ENCODE measurements at regions not wholly inside any gene's neighbourhood (a gene's known extent, or its start where the extent isn't known, plus 50 kb on each side); places are given as distances from the start of the nearest gene placed in this dataset.
"Not testable (repeated sequence)": the region's sequence is repeated elsewhere in the genome, so short reads cannot be mapped to it uniquely, and the experiment has no call there.

DNA sequence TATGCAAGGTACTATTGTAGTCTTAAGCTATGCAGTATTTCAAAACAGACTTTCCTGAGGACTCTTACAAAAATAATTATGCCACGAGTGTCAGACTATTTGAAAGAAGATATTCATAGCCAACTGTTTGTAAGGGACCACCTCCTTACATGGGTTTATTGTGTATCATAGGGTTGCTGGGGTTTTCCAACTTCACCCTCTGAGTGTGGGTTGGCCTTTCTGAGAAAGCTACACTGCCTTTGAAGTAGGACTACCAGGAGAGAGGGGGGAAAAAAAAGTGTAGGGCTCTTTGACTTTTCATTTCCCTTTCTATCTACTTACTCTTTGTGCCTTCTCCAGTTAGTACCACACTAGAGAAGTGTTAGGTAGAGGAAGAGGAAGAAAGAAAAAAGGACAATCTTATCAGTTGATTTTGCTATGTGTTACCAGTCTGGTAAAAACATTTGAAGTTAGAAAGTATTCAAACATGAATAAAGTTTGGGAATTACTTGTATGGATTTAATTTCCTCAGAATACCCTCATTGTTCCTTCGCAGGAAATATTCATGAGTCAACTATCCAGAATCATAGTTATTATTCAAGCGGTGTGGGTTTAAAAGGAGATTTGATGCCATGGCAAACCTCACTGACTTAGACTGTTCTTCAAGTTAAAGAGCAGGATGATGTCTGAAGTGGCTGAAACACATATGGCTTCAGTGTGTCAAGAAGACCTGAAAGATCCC is 329.3 kb upstream of the THBS1 start:
- Histone ChIP-seq H3K27me3 (ENCODE audit: low read depth, low read length) (no peaks in the 10 kb centered on the region), H3K27ac (ENCODE audit: low read length) (no peak overlapping the region), H3K4me3 (ENCODE audit: low read depth in 1 of 2, low read length in 2 of 2) (no peak overlapping the region), H3K9me3 (ENCODE audit: control insufficient read depth in 1 of 2, low read length in 2 of 2) (no peaks in the 10 kb centered on the region), H3K4me1 (ENCODE audit: control insufficient read depth in 1 of 2, insufficient read depth in 2 of 2, low read length in 2 of 2) (no peaks in the 10 kb centered on the region), H3K36me3 (ENCODE audit: control insufficient read depth in 1 of 2, insufficient read depth in 2 of 2, low read length in 2 of 2) (no peaks in the 10 kb centered on the region)

DNA sequence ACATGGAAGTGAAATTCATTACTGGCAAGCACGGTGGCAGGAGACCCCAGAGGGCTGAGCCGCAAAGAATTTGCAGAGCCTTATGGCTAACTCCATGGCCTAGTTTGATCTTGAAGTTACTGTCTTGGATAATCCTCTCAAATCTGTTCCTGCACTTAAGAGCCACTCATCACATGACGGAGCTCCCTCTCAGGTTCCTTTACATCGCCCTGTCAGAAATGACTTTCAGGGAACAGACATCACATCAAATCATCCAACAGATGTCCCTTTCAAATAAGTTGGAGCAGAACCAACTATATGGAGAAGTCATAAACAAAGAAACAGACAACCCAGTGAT is 328.8 kb upstream of the THBS1 start:
- H3K4me1 ChIP-seq (ENCODE audit: control insufficient read depth in 1 of 2, insufficient read depth in 2 of 2, low read length in 2 of 2): no peaks in the 10 kb centered on the region
- no peaks in the 10 kb centered on the region for H3K9me3 ChIP-seq (ENCODE audit: control insufficient read depth in 1 of 2, low read length in 2 of 2)
- no peaks in the 10 kb centered on the region for H3K27me3 ChIP-seq (ENCODE audit: low read depth, low read length)
- H3K4me3 ChIP-seq (ENCODE audit: low read depth in 1 of 2, low read length in 2 of 2): no peak overlapping the region
- H3K36me3 ChIP-seq (ENCODE audit: control insufficient read depth in 1 of 2, insufficient read depth in 2 of 2, low read length in 2 of 2): no peaks in the 10 kb centered on the region
- H3K27ac ChIP-seq (ENCODE audit: low read length): no peak overlapping the region

GRCh38 chr15:39253552-39253951 is 327.3 kb upstream of the THBS1 start:
- H3K4me3 ChIP-seq (ENCODE audit: low read depth in 1 of 2, low read length in 2 of 2): no peak overlapping the region
- H3K27ac ChIP-seq (ENCODE audit: low read length): no peak overlapping the region
- H3K4me1 ChIP-seq (ENCODE audit: control insufficient read depth in 1 of 2, insufficient read depth in 2 of 2, low read length in 2 of 2): no peaks in the 10 kb centered on the region
- no peaks in the 10 kb centered on the region for H3K36me3 ChIP-seq (ENCODE audit: control insufficient read depth in 1 of 2, insufficient read depth in 2 of 2, low read length in 2 of 2)
- no peaks in the 10 kb centered on the region for H3K27me3 ChIP-seq (ENCODE audit: low read depth, low read length)
- no peaks in the 10 kb centered on the region for H3K9me3 ChIP-seq (ENCODE audit: control insufficient read depth in 1 of 2, low read length in 2 of 2)

DNA sequence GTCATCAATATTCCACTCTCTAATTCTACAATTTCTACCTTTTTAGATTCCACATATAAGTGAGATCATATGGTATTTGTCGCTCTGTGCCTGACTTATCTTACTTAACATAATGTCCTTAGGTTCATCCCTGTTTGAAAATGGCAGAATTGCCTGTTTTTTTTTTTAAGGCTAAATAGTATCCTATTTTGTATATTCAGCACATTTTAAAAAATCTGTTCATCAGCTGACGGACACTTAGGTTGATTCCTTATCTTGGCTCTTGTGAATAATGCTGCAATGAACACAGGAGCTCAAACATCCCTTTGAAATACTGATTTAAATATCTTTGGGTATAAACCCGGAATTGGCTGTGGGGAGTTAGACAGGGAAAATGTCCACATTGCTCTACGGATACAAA is 326.7 kb upstream of the THBS1 start:
- Histone ChIP-seq H3K27ac (ENCODE audit: low read length) (no peak overlapping the region), H3K36me3 (ENCODE audit: control insufficient read depth in 1 of 2, insufficient read depth in 2 of 2, low read length in 2 of 2) (no peaks in the 10 kb centered on the region), H3K4me3 (ENCODE audit: low read depth in 1 of 2, low read length in 2 of 2) (no peak overlapping the region), H3K9me3 (ENCODE audit: control insufficient read depth in 1 of 2, low read length in 2 of 2) (no peaks in the 10 kb centered on the region), H3K27me3 (ENCODE audit: low read depth, low read length) (no peaks in the 10 kb centered on the region), H3K4me1 (ENCODE audit: control insufficient read depth in 1 of 2, insufficient read depth in 2 of 2, low read length in 2 of 2) (no peaks in the 10 kb centered on the region)

DNA sequence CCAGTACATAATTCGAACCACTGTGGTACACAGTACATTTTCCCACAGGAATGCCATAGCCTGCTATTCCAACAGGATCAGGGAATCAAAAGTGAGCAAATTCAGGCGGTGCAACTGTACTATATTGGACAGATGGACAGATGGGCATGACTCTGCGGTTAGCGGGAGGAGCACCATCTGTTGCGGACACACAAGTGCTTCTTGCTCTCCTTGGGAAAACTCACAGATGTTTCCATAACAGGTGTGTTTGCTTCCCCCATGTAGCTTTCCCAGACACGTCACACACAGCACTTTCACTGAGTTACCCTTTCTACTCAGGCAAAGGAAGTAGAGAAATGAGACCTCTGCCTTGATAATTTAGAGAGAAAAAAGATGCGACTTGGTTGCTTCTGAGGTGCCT is 325.1 kb upstream of the THBS1 start:
- Histone ChIP-seq H3K27me3 (ENCODE audit: low read depth, low read length) (no peaks in the 10 kb centered on the region), H3K9me3 (ENCODE audit: control insufficient read depth in 1 of 2, low read length in 2 of 2) (no peaks in the 10 kb centered on the region), H3K4me3 (ENCODE audit: low read depth in 1 of 2, low read length in 2 of 2) (no peak overlapping the region), H3K4me1 (ENCODE audit: control insufficient read depth in 1 of 2, insufficient read depth in 2 of 2, low read length in 2 of 2) (no peaks in the 10 kb centered on the region), H3K27ac (ENCODE audit: low read length) (no peak overlapping the region), H3K36me3 (ENCODE audit: control insufficient read depth in 1 of 2, insufficient read depth in 2 of 2, low read length in 2 of 2) (no peaks in the 10 kb centered on the region)

- Histone ChIP-seq H3K4me3 (ENCODE audit: low read depth in 1 of 2, low read length in 2 of 2) (no peak overlapping the region), H3K4me1 (ENCODE audit: control insufficient read depth in 1 of 2, insufficient read depth in 2 of 2, low read length in 2 of 2) (no peaks in the 10 kb centered on the region), H3K27ac (ENCODE audit: low read length) (no peak overlapping the region), H3K9me3 (ENCODE audit: control insufficient read depth in 1 of 2, low read length in 2 of 2) (no peaks in the 10 kb centered on the region), H3K36me3 (ENCODE audit: control insufficient read depth in 1 of 2, insufficient read depth in 2 of 2, low read length in 2 of 2) (no peaks in the 10 kb centered on the region), H3K27me3 (ENCODE audit: low read depth, low read length) (no peaks in the 10 kb centered on the region)
Measured at GRCh38 chr15:39260391-39260790, 320.5 kb upstream of the THBS1 start.

- H3K4me3 ChIP-seq (ENCODE audit: low read depth in 1 of 2, low read length in 2 of 2): no peak overlapping the region
- H3K36me3 ChIP-seq (ENCODE audit: control insufficient read depth in 1 of 2, insufficient read depth in 2 of 2, low read length in 2 of 2): no peaks in the 10 kb centered on the region
- H3K9me3 ChIP-seq (ENCODE audit: control insufficient read depth in 1 of 2, low read length in 2 of 2): no peaks in the 10 kb centered on the region
- H3K4me1 ChIP-seq (ENCODE audit: control insufficient read depth in 1 of 2, insufficient read depth in 2 of 2, low read length in 2 of 2): no peaks in the 10 kb centered on the region
- H3K27ac ChIP-seq (ENCODE audit: low read length): no peak overlapping the region
- H3K27me3 ChIP-seq (ENCODE audit: low read depth, low read length): no peaks in the 10 kb centered on the region
Measured at GRCh38 chr15:39260791-39261190, 320.1 kb upstream of the THBS1 start.

GRCh38 chr15:39261397-39262183 is 319.3 kb upstream of the THBS1 start:
- not testable (repeated sequence) for H3K36me3 ChIP-seq (ENCODE audit: control insufficient read depth in 1 of 2, insufficient read depth in 2 of 2, low read length in 2 of 2); H3K27ac ChIP-seq (ENCODE audit: low read length); H3K4me1 ChIP-seq (ENCODE audit: control insufficient read depth in 1 of 2, insufficient read depth in 2 of 2, low read length in 2 of 2); H3K27me3 ChIP-seq (ENCODE audit: low read depth, low read length); H3K9me3 ChIP-seq (ENCODE audit: control insufficient read depth in 1 of 2, low read length in 2 of 2); H3K4me3 ChIP-seq (ENCODE audit: low read depth in 1 of 2, low read length in 2 of 2)

- not testable (repeated sequence) for H3K27ac ChIP-seq (ENCODE audit: low read length); H3K9me3 ChIP-seq (ENCODE audit: control insufficient read depth in 1 of 2, low read length in 2 of 2); H3K4me3 ChIP-seq (ENCODE audit: low read depth in 1 of 2, low read length in 2 of 2); H3K27me3 ChIP-seq (ENCODE audit: low read depth, low read length); H3K4me1 ChIP-seq (ENCODE audit: control insufficient read depth in 1 of 2, insufficient read depth in 2 of 2, low read length in 2 of 2); H3K36me3 ChIP-seq (ENCODE audit: control insufficient read depth in 1 of 2, insufficient read depth in 2 of 2, low read length in 2 of 2)
Measured at GRCh38 chr15:39262995-39263772, 317.7 kb upstream of the THBS1 start.

- Histone ChIP-seq H3K4me1 (ENCODE audit: control insufficient read depth in 1 of 2, insufficient read depth in 2 of 2, low read length in 2 of 2) (no peaks in the 10 kb centered on the region), H3K9me3 (ENCODE audit: control insufficient read depth in 1 of 2, low read length in 2 of 2) (no peaks in the 10 kb centered on the region), H3K27me3 (ENCODE audit: low read depth, low read length) (no peaks in the 10 kb centered on the region), H3K36me3 (ENCODE audit: control insufficient read depth in 1 of 2, insufficient read depth in 2 of 2, low read length in 2 of 2) (no peaks in the 10 kb centered on the region), H3K27ac (ENCODE audit: low read length) (no peak overlapping the region), H3K4me3 (ENCODE audit: low read depth in 1 of 2, low read length in 2 of 2) (no peak overlapping the region)
Measured at GRCh38 chr15:39265261-39265660, 315.6 kb upstream of the THBS1 start.

DNA sequence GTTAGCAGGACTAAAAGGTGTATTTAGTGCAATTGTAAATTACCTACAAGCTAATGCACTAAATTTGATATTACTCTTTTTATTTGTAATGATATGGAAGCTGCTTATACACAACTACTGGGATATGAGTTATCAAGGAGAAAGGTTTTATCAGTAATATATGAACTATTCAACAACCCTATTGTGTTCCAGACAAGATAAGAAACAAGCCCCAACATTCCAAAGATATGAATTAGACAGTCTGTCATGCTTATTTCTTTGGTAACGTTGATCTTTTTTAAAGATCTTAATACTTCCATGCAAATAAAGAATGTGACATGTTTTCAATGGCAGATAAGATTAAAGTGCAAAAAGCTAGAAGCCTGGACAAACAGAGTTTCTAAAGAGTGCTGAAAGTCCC is 314.0 kb upstream of the THBS1 start:
- no peak overlapping the region for H3K27ac ChIP-seq (ENCODE audit: low read length)
- no peaks in the 10 kb centered on the region for H3K36me3 ChIP-seq (ENCODE audit: control insufficient read depth in 1 of 2, insufficient read depth in 2 of 2, low read length in 2 of 2)
- no peak overlapping the region for H3K4me3 ChIP-seq (ENCODE audit: low read depth in 1 of 2, low read length in 2 of 2)
- H3K4me1 ChIP-seq (ENCODE audit: control insufficient read depth in 1 of 2, insufficient read depth in 2 of 2, low read length in 2 of 2): no peaks in the 10 kb centered on the region
- no peaks in the 10 kb centered on the region for H3K9me3 ChIP-seq (ENCODE audit: control insufficient read depth in 1 of 2, low read length in 2 of 2)
- no peaks in the 10 kb centered on the region for H3K27me3 ChIP-seq (ENCODE audit: low read depth, low read length)

Data from muscle layer of duodenum (tissue), 2 donors.